ENCODE measurements at regions not wholly inside any gene's neighbourhood (a gene's known extent, or its start where the extent isn't known, plus 50 kb on each side); places are given as distances from the start of the nearest gene placed in this dataset.

DNA sequence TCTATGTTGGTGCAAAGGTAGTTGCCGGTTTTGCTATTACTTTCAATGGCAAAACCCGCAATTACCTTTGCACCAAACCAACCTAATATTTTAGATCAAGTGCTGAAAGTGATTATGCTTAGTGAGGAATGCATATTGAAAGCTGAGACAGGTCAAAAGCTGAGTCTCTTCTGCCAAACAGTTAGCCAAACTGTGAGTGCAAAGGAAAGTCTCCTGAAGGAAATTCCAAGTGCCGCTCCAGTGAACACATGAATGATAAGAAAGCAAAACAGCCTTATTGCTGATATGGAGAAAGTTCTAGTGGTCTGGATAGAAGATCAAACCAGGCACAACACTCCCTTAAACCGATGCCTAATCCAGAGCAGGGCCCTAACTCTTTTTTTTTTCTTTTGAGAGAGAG lies 83.1 kb upstream of the ERRFI1 start:
- TF ChIP-seq, protein P1, sequence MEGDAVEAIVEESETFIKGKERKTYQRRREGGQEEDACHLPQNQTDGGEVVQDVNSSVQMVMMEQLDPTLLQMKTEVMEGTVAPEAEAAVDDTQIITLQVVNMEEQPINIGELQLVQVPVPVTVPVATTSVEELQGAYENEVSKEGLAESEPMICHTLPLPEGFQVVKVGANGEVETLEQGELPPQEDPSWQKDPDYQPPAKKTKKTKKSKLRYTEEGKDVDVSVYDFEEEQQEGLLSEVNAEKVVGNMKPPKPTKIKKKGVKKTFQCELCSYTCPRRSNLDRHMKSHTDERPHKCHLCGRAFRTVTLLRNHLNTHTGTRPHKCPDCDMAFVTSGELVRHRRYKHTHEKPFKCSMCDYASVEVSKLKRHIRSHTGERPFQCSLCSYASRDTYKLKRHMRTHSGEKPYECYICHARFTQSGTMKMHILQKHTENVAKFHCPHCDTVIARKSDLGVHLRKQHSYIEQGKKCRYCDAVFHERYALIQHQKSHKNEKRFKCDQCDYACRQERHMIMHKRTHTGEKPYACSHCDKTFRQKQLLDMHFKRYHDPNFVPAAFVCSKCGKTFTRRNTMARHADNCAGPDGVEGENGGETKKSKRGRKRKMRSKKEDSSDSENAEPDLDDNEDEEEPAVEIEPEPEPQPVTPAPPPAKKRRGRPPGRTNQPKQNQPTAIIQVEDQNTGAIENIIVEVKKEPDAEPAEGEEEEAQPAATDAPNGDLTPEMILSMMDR (conservative IDR thresholded peaks at IDR 0.05) = no peak
- no peak for TF ChIP-seq EZH2 (IDR thresholded peaks at IDR 0.05; ENCODE audit: low read depth)

All from PC-9 (cell line).